T-helper 9 cell (primary cell): ENCODE measurements at regions not wholly inside any gene's neighbourhood (a gene's known extent, or its start where the extent isn't known, plus 50 kb on each side); places are given as distances from the start of the nearest gene placed in this dataset.
"Not testable (repeated sequence)": the region's sequence is repeated elsewhere in the genome, so short reads cannot be mapped to it uniquely, and the experiment has no call there.

Experiments used
- DNase-seq: peaks from one replicate; pipeline ENCODE4 v3.0.0-alpha.2; 2020

GRCh38 chr7:136114467-136114866, 137.3 kb upstream of the MTPN start:
- DNase-seq: not testable (repeated sequence)

DNA sequence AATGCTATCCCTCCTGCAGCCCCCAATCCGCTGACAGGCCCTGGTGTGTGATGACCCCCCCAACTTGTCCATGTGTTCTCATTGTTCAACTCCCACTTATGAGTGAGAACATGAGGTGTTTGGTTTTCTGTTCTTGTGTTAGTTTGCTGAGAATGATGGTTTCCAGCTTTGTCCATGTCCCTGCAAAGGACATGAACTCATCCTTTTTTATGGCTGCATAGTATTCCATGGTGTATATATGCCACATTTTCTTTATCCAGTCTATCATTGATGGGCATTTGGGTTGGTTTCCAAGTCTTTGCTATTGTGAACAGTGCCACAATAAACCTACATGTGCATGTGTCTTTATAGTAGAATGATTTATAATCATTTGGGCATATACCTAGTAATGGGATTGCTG, 131.9 kb upstream of the MTPN start:
- not testable (repeated sequence) for DNase-seq

DNA sequence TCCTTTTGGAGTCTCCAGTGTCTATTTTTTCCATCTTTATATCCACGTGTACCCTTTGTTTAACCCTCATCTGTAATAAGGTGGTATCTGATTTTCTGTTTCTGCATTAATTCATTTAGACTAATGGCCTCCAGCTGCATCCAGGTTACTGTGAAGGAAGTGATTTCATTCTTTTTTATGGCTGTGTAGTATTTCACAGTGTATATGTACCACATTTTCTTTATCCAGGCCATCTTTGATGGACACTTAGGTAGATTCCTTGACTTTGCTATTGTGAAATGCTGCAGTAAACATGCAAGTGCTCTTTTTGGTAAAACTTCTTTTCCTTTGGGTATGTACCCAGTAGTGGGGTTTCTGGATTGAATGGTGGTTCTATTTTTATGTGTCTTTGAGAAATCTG, 128.0 kb upstream of the MTPN start:
- no peak for DNase-seq

GRCh38 chr7:136104269-136104603, 127.1 kb upstream of the MTPN start:
- no peak for DNase-seq

- no peak for DNase-seq
These were observed 126.5 kb upstream of the MTPN start for GRCh38 chr7:136103545-136104268.

GRCh38 chr7:136102881-136103280, 125.7 kb upstream of the MTPN start:
- DNase-seq: no peak

DNA sequence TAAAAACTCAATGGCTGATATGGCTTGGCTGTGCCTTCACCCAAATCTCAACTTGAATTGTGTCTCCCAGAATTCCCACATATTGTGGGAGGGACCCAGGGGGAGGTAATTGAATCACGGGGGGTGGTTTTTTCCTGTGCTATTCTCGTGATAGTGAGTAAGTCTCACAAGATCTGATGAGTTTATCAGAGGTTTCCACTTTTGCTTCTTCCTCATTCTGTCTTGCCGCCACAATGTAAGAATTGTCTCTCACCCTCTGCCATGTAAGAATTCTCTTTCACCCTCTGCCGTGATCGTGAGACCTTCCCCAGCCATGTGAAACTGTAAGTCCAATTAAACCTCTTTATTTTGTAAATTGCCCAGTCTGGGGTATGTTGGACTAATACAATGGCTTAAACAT, 115.6 kb upstream of the MTPN start:
- DNase-seq: not testable (repeated sequence)

GRCh38 chr7:136087881-136088280, 110.7 kb upstream of the MTPN start:
- no peak for DNase-seq

DNA sequence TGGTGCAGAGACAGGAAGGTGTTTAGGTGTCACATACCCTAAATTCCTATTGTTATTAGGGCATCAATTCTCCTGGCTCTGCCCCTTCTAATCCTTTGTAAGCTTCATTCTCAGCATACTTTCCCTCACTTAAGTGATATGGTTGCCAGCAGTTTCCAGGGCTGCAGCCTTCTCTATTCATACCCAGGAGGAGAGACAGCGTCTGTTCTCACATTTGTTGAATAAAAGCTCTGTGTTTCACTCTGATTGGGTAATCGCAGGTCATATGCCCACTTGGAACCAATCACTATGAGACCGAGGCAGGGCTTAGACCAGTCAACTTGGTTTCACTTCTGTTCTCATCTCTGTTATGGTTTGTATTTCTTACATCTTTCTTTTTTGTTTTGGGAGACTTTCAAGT, 109.6 kb upstream of the MTPN start:
- no peak for DNase-seq

- no peak for DNase-seq
These were observed 102.8 kb upstream of the MTPN start for GRCh38 chr7:136079934-136080333.

- no peak for DNase-seq
These were observed 102.3 kb upstream of the MTPN start for GRCh38 chr7:136079478-136079892.

GRCh38 chr7:136079066-136079465, 101.9 kb upstream of the MTPN start:
- DNase-seq: no peak

GRCh38 chr7:136078630-136079029, 101.5 kb upstream of the MTPN start:
- no peak for DNase-seq

DNA sequence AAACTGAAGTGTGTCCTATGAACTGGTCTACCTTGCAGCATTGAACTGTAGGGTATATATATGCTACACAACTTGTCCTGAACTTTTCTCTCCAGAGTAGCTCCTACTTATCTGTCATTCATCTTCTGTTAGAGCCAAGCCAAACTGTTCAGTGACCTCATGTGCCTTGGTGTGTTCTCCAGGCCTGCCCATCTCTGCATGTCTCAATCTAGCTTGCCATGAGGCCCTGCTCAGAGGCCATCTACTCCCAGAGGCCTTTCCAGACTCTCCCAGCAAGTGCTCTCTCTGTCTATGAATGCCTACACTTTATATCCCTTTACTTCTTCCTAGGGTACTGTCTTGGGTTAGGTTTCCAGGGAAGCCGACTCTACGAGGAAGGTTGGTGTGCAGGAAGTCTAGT, 99.8 kb upstream of the MTPN start:
- DNase-seq: no peak

- no peak for DNase-seq
These were observed 97.7 kb upstream of the MTPN start for GRCh38 chr7:136074843-136075242.

DNA sequence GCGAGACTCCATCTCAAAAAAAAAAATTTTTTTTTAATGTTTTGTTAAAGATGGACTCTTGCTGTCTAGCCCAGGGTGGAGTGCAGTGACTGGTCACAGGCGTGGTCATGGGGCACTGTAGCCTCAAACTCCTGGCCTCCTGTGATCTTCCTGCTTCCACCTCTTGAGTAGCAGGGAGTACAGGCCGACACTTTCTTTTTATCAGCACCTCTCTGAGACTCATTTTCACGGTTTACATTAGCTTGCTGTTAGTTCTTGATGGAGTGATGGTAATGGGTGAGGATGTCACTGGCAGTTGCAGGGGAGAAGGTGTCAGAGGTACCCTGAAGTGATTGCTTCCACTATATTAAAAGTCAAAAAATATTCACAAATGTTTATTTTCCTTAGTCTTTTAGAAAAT, 95.3 kb upstream of the MTPN start:
- no peak for DNase-seq

- DNase-seq: no peak
These were observed 93.8 kb upstream of the MTPN start for GRCh38 chr7:136070736-136071505.

DNA sequence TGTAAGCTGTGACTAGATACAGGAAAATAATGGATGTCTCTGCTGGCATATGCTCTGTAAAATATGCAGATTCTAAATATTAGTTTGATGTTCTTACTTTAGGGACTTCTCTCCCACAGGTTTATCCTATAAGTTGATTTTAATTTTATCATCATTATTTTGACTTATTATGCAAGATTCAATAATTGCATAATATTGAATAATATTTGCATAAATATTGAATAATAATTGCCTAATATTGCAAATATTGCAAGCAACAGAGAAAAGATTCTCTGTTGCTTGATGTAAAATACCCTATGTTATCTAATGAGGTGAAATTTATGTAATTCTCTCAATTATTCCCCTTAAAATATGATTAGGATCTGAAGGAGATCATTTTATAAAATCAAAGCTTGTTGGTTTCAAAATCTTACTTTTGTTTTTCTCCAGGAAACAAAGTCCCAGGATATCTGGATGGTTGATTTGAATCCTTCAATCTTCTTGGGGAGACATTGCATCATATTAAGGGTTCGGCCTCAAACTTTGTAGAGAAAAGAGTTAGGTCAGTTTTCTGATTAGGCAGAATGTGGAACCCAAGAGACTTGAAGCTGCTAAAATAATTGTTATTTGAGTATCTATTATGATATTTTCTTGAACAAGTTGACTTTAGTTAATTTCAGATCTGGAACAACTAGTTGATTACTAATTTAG, 92.8 kb upstream of the MTPN start:
- DNase-seq: no peak

- DNase-seq: no peak
These were observed 90.1 kb upstream of the MTPN start for GRCh38 chr7:136067277-136067676.

DNA sequence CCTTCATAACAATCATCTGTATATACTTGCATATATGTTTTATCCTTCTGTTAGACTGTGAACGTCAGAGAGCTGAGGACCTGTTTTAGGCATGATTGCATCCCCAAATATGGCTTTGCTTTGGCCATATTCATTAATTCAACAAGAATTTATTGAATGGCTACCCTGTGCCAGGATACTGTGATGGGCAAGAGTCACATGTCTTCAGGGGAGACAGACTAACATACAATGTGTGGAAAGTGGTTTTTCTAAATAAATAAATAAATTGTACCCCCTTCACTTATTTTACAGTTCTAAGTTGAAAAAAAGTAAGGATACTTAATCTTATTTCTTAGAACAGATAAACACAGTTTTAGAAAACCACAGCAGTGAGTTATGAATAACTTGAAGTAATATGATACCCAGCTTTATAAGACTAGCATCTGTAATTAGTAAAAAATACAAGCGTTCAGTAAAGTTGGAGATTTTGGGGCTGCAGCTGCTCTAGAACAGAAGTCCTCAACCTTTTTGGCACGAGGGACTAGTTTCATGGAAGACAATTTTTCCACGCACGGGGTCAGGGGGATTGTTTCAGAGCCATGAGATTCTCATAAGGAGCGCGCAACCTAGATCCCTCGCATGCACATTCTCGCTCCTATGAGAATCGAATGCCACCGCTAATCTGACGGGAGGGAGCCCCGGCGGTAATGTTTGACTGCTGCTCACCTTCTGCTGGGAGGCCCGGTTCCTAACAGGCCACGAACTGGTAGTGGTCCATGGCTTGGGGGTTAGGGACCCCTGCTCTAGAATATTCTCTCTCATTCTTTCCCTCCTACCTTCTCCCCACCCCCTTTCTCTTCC, 89.4 kb upstream of the MTPN start:
- no peak for DNase-seq

DNA sequence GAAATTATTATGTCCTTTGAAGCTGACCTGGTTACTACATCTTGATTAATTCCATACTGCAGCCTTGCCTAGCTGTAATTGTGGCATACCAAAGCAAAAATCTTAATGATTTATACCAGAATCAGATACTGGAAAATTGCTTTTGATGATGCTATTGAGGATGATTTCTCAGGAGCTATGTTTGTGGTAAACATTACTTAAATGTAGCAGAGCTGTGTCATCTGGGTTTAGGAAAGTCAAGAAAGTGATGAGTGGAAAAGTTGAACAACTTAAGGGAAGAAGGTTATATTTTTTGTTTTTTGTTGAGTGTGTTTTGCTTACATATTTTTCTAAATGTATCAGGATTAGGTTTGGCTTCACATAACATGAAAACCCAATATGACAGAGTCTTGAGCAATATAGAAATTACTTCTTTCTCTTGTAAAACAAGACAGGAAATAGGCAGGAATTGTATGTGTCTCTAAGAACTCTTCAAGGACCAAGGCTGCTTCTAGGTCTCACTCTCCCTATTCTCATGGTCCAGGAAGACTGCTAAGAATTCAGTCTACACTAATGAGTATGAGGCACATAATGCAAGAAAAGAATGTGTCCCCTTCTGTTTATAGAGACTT, 87.6 kb upstream of the MTPN start:
- DNase-seq: no peak

DNA sequence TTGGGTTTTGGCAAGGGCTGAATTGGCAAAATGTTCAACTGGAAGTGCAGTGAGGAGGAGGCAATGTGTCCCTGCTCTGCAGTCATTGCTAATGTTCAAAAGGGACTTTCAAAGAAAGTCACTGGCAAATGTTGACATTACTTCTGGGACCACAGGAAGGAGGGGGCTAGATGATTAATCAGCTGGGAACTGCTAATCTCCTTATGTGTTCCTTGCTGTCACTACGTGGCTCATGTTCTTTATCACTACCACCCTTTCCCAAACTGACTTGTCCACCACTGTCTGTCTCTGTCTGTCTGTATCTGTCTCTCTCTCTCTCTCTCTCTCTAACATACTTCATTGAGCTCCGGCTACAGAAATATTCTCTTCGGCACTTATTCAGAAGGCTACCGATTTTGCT, 86.9 kb upstream of the MTPN start:
- no peak for DNase-seq

GRCh38 chr7:136063326-136063666, 86.1 kb upstream of the MTPN start:
- DNase-seq: no peak
